A549 (cell line): ENCODE measurements at regions not wholly inside any gene's neighbourhood (a gene's known extent, or its start where the extent isn't known, plus 50 kb on each side); places are given as distances from the start of the nearest gene placed in this dataset.

Experiments used
- ATAC-seq, 2 experiments: fragments of 200-7000 bp in 1 of 2; fragments of >200 bp in 1 of 2; cut with Nextera tagmentation in 1 of 2; cut with Tn5 transposase in 1 of 2; 3 replicates each; pipeline versions ENCODE4 v1.8.0 to v1.9.1; 2018 to 2020; ENCODE audit warnings: mild to moderate bottlenecking in 1 of 2, moderate library complexity in 1 of 2
- CTCF ChIA-PET: fragments of 300-600 bp; sonication (Branson Sonifier 250); formaldehyde crosslinking; extraction: SDS; loops from one replicate; lab custom pipeline; 2021; ENCODE audit warnings: antibody characterized with exemption, inconsistent platforms; lab: Yijun Ruan, JAX
- POLR2A ChIA-PET: fragments of 350-600 bp; formaldehyde crosslinking; extraction: SDS; loops from one replicate; lab custom pipeline; 2021; ENCODE audit warnings: antibody characterized with exemption, inconsistent platforms; lab: Yijun Ruan, JAX
- DNase-seq, 2 experiments: peaks; one replicate each; pipeline versions ENCODE4 v3.0.0 to v3.0.0-alpha.2; 2011 to 2016; ENCODE audit warnings: low read depth in 1 of 2, low spot score in 1 of 2
- FAIRE-seq: peaks from 2 replicates; lab custom pipeline; 2011; peaks lifted over from hg19 to GRCh38; lab: Jason Lieb, UNC
- H3K27ac ChIP-seq, 2 experiments: fragments of >200 bp; sonication (Bioruptor Twin); formaldehyde crosslinking; 3 replicates each; pipeline ENCODE4 v1.5.1; 2016 to 2017
- H3K4me1 ChIP-seq: fragments of >200 bp; sonication (Bioruptor Twin); formaldehyde crosslinking; 3 replicates; pipeline ENCODE4 v1.6.1; 2016
- H3K4me2 ChIP-seq: fragments of >200 bp; sonication (Bioruptor Twin); formaldehyde crosslinking; 3 replicates; pipeline ENCODE4 v1.6.1; 2016
- H3K4me3 ChIP-seq: fragments of >200 bp; sonication (Bioruptor Twin); formaldehyde crosslinking; 3 replicates; pipeline ENCODE4 v1.5.1; 2016
- H3K9me3 ChIP-seq: fragments of >200 bp; sonication (Bioruptor Twin); formaldehyde crosslinking; 3 replicates; pipeline ENCODE4 v1.6.1; 2016
- CHD4 ChIP-seq: fragments of 200-600 bp; sonication (generic); IDR thresholded peaks from 2 replicates; pipeline ENCODE4 v1.6.1; 2016; ENCODE audit warnings: antibody characterized with exemption, mild to moderate bottlenecking, borderline replicate concordance
- EHMT2 ChIP-seq: fragments of 200-600 bp; sonication (generic); IDR thresholded peaks from 2 replicates; pipeline ENCODE4 v1.6.1; 2016; ENCODE audit warnings: antibody characterized with exemption, low read depth, mild to moderate bottlenecking, moderate library complexity
- TFCP2L1 ChIP-seq: fragments of 250-450 bp; sonication (Bioruptor Pico); IDR thresholded peaks from 2 replicates; pipeline ENCODE4 v1.5.0; 2021; ENCODE audit warnings: mild to moderate bottlenecking
- ZC3H11A ChIP-seq: fragments of 450-650 bp; IDR thresholded peaks from 2 replicates; pipeline ENCODE4 v1.6.1; 2014; ENCODE audit warnings: antibody characterized with exemption, mild to moderate bottlenecking
- WGBS: methylation state at CpG from one replicate; pipeline ENCODE4 v1.1.6; 2017; ENCODE audit errors: missing lambda C conversion rate; 5-methylcytosine and 5-hydroxymethylcytosine counted together
- TF ChIP-seq, protein P1 (sequence below): fragments of >200 bp; sonication (Bioruptor Twin); formaldehyde crosslinking; IDR thresholded peaks from 3 replicates; pipeline ENCODE4 v1.6.1; 2016

DNA sequence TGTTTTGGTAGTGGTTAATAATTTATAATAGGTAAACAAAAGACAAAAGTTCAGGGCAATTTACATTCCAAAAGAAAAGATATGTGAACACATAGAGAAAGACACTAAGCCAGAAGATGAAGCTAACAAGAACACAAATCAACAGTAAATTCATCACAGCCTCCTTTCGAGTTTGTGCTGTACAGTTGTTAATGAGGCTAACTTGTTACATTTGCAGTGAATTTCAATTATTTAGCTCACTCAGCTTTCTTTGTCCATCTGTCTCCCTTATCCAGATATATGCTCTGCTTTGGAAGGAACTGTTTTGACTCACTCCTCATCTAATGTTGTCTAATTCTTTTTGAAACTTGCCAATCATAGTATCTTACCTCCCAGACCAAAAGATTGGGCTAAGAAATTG lies 423.3 kb upstream of the OLFM3 start:
- H3K4me3 ChIP-seq: no peak overlapping the region
- TF ChIP-seq ZC3H11A: no peak
- TF ChIP-seq, protein P1, sequence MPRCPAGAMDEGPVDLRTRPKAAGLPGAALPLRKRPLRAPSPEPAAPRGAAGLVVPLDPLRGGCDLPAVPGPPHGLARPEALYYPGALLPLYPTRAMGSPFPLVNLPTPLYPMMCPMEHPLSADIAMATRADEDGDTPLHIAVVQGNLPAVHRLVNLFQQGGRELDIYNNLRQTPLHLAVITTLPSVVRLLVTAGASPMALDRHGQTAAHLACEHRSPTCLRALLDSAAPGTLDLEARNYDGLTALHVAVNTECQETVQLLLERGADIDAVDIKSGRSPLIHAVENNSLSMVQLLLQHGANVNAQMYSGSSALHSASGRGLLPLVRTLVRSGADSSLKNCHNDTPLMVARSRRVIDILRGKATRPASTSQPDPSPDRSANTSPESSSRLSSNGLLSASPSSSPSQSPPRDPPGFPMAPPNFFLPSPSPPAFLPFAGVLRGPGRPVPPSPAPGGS: no peak
- no peak for TF ChIP-seq TFCP2L1 (CRISPR knock-in tag)
- TF ChIP-seq CHD4: no peak
- no peak for TF ChIP-seq EHMT2
- TF ChIP-seq, all 56 proteins: peak for 0
- ATAC-seq (no peak), DNase-seq (no peak), FAIRE-seq (no peak)
- no peaks in the 10 kb centered on the region for H3K9me3 ChIP-seq
- no peaks in the 10 kb centered on the region for H3K4me1 ChIP-seq
- ChIA-PET POLR2A (no interaction called here), CTCF (no interaction called here)
- H3K4me2 ChIP-seq: no peak overlapping the region
- 0% methylated on average over 1 of the region's 1 CpG for WGBS
- H3K27ac ChIP-seq: no peak overlapping the region
